ENCODE measurements at regions not wholly inside any gene's neighbourhood (a gene's known extent, or its start where the extent isn't known, plus 50 kb on each side); places are given as distances from the start of the nearest gene placed in this dataset.

GRCh38 chr4:74627093-74627492 is 167.2 kb downstream of the BTC start:
- TF ChIP-seq CTCF (IDR thresholded peaks at IDR 0.05): no peak
- no peak for TF ChIP-seq POLR2A (IDR thresholded peaks at IDR 0.05)
